Tibial nerve (tissue), 4 donors: ENCODE measurements at regions not wholly inside any gene's neighbourhood (a gene's known extent, or its start where the extent isn't known, plus 50 kb on each side); places are given as distances from the start of the nearest gene placed in this dataset.

Experiments used
- DNase-seq, 2 donors: peaks; one replicate each; pipeline ENCODE4 v3.0.0-alpha.2; 2019; ENCODE audit warnings: low spot score in 2 of 2
- H3K27ac ChIP-seq, 4 donors: fragments of 200-600 bp; sonication (generic) in 3 of 4; one replicate each; pipeline ENCODE4 v1.5.1; 2017 to 2019; ENCODE audit warnings: mild to moderate bottlenecking in 1 of 4
- H3K27me3 ChIP-seq, 2 donors: fragments of 200-600 bp; sonication (generic) in 1 of 2; one replicate each; pipeline versions ENCODE4 v1.5.1 to v1.6.0; 2017 to 2019
- H3K36me3 ChIP-seq, 3 donors: fragments of 200-600 bp; sonication (generic); one replicate each; pipeline ENCODE4 v1.5.1; 2018 to 2019
- H3K4me1 ChIP-seq, 4 donors: fragments of 200-600 bp; sonication (generic) in 3 of 4; one replicate each; pipeline ENCODE4 v1.5.1; 2017 to 2019
- H3K4me3 ChIP-seq, 4 donors: fragments of 200-600 bp; sonication (generic) in 3 of 4; one replicate each; pipeline ENCODE4 v1.5.1; 2017 to 2019; ENCODE audit warnings: mild to moderate bottlenecking in 1 of 4, moderate library complexity in 1 of 4
- H3K9me3 ChIP-seq, 4 donors: fragments of 200-600 bp; sonication (generic) in 3 of 4; one replicate each; pipeline ENCODE4 v1.5.1; 2017 to 2019
- EP300 ChIP-seq, 2 donors: sonication (generic); formaldehyde crosslinking; IDR thresholded peaks; one replicate each; pipeline ENCODE4 v1.6.1; 2017; ENCODE audit warnings: antibody characterized with exemption in 2 of 2, mild to moderate bottlenecking in 1 of 2
- POLR2A ChIP-seq, 2 donors: fragments of 450-650 bp; IDR thresholded peaks; one replicate each; pipeline ENCODE4 v1.6.1; 2017; ENCODE audit warnings: antibody characterized with exemption in 2 of 2, mild to moderate bottlenecking in 2 of 2, moderate library complexity in 2 of 2
- WGBS, 2 donors: methylation state at CpG; one replicate each; pipeline ENCODE4 v1.1.5; 2018; 5-methylcytosine and 5-hydroxymethylcytosine counted together
- TF ChIP-seq, protein P1 (sequence below), 5 experiments: fragments of 200-600 bp in 3 of 5; fragments of 450-650 bp in 2 of 5; sonication (generic) in 3 of 5; IDR thresholded peaks; one replicate each; pipeline ENCODE4 v1.5.1; 2016 to 2019; ENCODE audit warnings: antibody characterized with exemption in 5 of 5, mild to moderate bottlenecking in 3 of 5, moderate library complexity in 2 of 5

DNA sequence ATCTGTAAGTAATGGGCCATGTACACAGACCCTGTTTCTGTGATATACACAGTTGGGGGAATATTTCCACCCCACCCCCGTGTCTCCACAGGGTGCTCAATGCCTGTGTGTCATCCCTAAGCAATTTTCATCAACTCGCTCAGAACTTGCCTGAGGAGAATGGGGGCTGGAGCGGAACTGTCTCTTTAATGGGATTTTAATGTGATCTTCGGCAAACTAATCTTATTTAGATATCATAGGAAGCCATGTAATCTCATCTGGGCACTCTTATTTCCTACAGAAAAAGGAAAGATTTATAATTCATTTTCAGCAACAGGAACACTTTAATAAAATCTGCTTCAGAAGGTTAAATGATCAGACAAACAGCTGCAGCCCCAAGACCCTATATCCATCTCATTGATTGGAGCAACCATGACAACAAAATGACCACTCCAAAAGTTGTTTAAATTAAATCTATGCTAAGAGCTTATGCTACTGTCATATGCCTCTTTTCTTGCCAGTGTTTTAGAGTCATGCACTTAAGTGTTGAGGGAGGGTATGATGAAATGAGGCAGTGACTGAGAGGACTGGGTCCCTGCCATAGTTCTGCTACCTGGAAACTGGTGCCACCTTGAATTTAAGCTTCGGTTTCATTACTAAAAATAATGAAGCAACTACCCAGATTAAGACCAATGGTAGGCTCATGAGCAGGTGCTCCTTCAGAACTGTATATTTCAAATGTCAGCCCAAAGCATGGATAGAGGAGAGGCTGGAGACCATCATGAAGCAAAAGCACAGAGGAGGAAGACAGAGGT lies 183.1 kb upstream of the DDX18 start:
- H3K36me3 ChIP-seq = no peaks in the 10 kb centered on the region
- H3K9me3 ChIP-seq = no peaks in the 10 kb centered on the region
- H3K27ac ChIP-seq = no peak overlapping the region
- WGBS, 2 donors = 74 to 75% methylated on average over 5 of the region's 5 CpGs
- no peaks in the 10 kb centered on the region for H3K4me1 ChIP-seq
- DNase-seq = no peak
- no peak overlapping the region for H3K4me3 ChIP-seq
- TF ChIP-seq POLR2A (IDR thresholded peaks at IDR 0.05) = no peak
- TF ChIP-seq EP300 (IDR thresholded peaks at IDR 0.05) = no peak
- TF ChIP-seq, protein P1, sequence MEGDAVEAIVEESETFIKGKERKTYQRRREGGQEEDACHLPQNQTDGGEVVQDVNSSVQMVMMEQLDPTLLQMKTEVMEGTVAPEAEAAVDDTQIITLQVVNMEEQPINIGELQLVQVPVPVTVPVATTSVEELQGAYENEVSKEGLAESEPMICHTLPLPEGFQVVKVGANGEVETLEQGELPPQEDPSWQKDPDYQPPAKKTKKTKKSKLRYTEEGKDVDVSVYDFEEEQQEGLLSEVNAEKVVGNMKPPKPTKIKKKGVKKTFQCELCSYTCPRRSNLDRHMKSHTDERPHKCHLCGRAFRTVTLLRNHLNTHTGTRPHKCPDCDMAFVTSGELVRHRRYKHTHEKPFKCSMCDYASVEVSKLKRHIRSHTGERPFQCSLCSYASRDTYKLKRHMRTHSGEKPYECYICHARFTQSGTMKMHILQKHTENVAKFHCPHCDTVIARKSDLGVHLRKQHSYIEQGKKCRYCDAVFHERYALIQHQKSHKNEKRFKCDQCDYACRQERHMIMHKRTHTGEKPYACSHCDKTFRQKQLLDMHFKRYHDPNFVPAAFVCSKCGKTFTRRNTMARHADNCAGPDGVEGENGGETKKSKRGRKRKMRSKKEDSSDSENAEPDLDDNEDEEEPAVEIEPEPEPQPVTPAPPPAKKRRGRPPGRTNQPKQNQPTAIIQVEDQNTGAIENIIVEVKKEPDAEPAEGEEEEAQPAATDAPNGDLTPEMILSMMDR (IDR thresholded peaks at IDR 0.05) = no peak
- H3K27me3 ChIP-seq = no peaks in the 10 kb centered on the region

DNA sequence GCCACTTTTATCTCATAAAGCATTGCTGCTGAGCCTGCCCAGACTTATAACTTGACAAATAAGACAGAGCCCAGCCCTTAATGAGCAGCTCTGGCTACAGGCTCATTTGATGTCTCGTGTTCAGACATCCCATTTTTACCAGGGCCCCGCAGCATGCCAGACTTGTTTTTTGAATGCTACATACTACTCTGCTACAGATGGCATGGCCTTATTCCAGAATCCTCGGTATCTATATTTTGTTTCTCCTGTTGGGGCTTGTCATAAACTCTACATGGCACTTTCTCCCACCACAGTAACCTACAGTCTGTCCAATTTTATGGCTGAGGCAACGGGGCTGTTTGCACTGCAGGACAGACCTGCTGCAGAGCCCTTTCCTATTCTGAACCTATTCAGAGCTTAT lies 179.0 kb upstream of the DDX18 start:
- Histone ChIP-seq H3K9me3 (peaks cover 0 to 6% (median 0%) of the 10 kb centered on the region in 4 donors), H3K27ac (no peak overlapping the region), H3K4me3 (no peak overlapping the region), H3K27me3 (no peaks in the 10 kb centered on the region), H3K36me3 (no peaks in the 10 kb centered on the region), H3K4me1 (no peaks in the 10 kb centered on the region)
- 47 to 65% methylated on average over 4 of the region's 4 CpGs for WGBS, 2 donors
- no peak for TF ChIP-seq EP300 (IDR thresholded peaks at IDR 0.05)
- TF ChIP-seq, protein P1 (IDR thresholded peaks at IDR 0.05) = no peak
- TF ChIP-seq POLR2A (IDR thresholded peaks at IDR 0.05) = no peak
- no peak for DNase-seq

DNA sequence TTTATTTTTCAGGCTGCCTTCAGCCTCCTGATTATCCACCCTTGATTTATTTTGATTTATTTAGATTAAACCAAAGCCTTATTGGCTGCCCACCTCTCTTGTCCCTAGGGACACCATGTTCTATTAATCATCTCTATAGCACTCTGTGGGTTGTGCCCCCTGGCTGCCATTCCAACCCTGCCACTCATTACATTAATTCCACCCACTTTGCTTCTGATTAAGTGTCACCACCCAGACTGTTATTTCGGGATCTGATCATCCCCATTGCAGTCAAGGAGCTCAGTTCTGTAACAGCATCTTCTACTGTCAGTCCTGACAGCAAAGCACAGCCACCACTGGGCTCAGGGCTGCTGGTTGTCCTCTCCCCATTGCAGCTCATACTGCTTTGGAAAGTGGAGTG lies 175.1 kb upstream of the DDX18 start:
- H3K4me3 ChIP-seq = no peak overlapping the region
- TF ChIP-seq EP300 (IDR thresholded peaks at IDR 0.05) = no peak
- TF ChIP-seq POLR2A (IDR thresholded peaks at IDR 0.05) = no peak
- TF ChIP-seq, protein P1 (IDR thresholded peaks at IDR 0.05) = no peak
- WGBS, 2 donors = 64 to 70% methylated on average over 1 of the region's 1 CpG
- no peaks in the 10 kb centered on the region for H3K4me1 ChIP-seq
- no peaks in the 10 kb centered on the region for H3K27me3 ChIP-seq
- no peaks in the 10 kb centered on the region for H3K36me3 ChIP-seq
- peaks cover 0 to 6% (median 0%) of the 10 kb centered on the region in 4 donors for H3K9me3 ChIP-seq
- DNase-seq = no peak
- H3K27ac ChIP-seq = no peak overlapping the region

DNA sequence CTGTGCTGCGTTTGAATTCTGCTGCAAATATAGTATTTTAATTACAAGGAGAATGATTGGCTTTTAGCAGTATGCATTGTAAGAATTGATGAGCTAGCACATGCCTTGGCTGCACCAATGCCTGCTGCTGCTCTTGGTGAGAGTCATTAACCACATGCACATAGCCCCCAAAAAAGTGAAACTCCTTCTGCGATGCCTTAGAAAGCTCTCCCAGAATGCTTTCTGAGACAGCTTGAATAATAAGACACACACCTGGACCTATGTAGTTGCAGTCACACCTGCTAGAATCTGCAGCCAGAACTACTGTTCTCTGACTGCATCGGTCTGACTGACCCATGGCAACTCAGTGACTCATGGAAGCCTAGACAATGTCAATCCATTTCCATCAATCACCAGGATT lies 170.1 kb upstream of the DDX18 start:
- DNase-seq = no peak
- TF ChIP-seq EP300 (IDR thresholded peaks at IDR 0.05) (no peak), POLR2A (IDR thresholded peaks at IDR 0.05) (no peak)
- TF ChIP-seq, protein P1 (IDR thresholded peaks at IDR 0.05) = no peak
- Histone ChIP-seq H3K27ac (no peak overlapping the region), H3K9me3 (no peaks in the 10 kb centered on the region), H3K27me3 (no peaks in the 10 kb centered on the region), H3K4me1 (no peaks in the 10 kb centered on the region), H3K4me3 (no peak overlapping the region), H3K36me3 (no peaks in the 10 kb centered on the region)
- WGBS, 2 donors = 59 to 77% methylated on average over 3 of the region's 3 CpGs

DNA sequence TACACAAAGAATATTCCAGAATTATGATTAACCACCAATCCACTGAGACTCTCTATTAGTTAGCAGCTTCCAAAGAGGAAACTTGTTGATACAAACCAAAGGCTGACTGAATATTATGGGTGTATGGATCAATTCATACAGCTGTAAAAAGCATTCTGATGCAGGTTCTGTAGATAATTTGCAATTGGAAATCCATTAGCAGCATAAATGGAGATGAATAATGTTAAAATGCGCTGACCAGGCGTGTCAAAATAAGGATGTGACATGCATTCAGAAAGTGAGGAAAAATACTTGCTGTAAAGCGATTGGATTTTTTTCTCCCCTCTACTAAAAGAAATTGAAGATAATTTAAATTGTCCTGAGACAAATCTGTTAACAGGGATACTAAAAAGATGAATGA lies 169.0 kb upstream of the DDX18 start:
- no peaks in the 10 kb centered on the region for H3K27me3 ChIP-seq
- H3K36me3 ChIP-seq = no peaks in the 10 kb centered on the region
- H3K4me1 ChIP-seq = no peaks in the 10 kb centered on the region
- DNase-seq = no peak
- H3K4me3 ChIP-seq = no peak overlapping the region
- no peak for TF ChIP-seq EP300 (IDR thresholded peaks at IDR 0.05)
- WGBS, 2 donors = 62 to 81% methylated on average over 3 of the region's 3 CpGs
- no peaks in the 10 kb centered on the region for H3K9me3 ChIP-seq
- H3K27ac ChIP-seq = no peak overlapping the region
